Left lung (tissue), 4 donors: ENCODE measurements at regions not wholly inside any gene's neighbourhood (a gene's known extent, or its start where the extent isn't known, plus 50 kb on each side); places are given as distances from the start of the nearest gene placed in this dataset.
A peak's percentile ranks its signal among the peaks of the same experiment; 100 is the strongest.

Experiments
- ATAC-seq: fragments of 200-7000 bp; cut with Tn5 transposase; one replicate; pipeline ENCODE4 v1.9.1; 2020; ENCODE audit warnings: moderate library complexity
- DNase-seq, 4 donors: peaks; one replicate each; pipeline ENCODE4 v3.0.0-alpha.2; 2013 to 2020
- H3K27ac ChIP-seq, 2 donors: fragments of 200-600 bp; sonication (generic) in 1 of 2; one replicate each; pipeline versions ENCODE4 v1.5.0 to v1.8.0; 2020 to 2021
- H3K27me3 ChIP-seq, 2 donors: fragments of 200-600 bp; sonication (generic) in 1 of 2; one replicate each; pipeline versions ENCODE4 v1.5.0 to v1.8.0; 2020 to 2021
- H3K36me3 ChIP-seq, 2 donors: fragments of 200-600 bp; sonication (generic) in 1 of 2; one replicate each; pipeline versions ENCODE4 v1.5.0 to v1.8.0; 2020 to 2021
- H3K4me1 ChIP-seq, 2 donors: fragments of 200-600 bp; one replicate each; pipeline ENCODE4 v1.8.0; 2021
- H3K4me3 ChIP-seq, 2 donors: fragments of 200-600 bp; sonication (generic) in 1 of 2; one replicate each; pipeline versions ENCODE4 v1.5.0 to v1.8.0; 2020 to 2021; ENCODE audit warnings: mild to moderate bottlenecking in 1 of 2
- H3K9me3 ChIP-seq, 2 donors: fragments of 200-600 bp; sonication (generic) in 1 of 2; one replicate each; pipeline versions ENCODE4 v1.5.0 to v1.8.0; 2020 to 2021
- intact Hi-C, 2 donors: fragments of 100-400 bp; cut with DNase I; formaldehyde crosslinking; loops; one replicate each; pipeline versions ENCODE4 v1.11.2 to v1.14.2; 2022
- TF ChIP-seq, protein P1 (sequence below), 2 donors: fragments of 200-600 bp; sonication (generic) in 1 of 2; IDR thresholded peaks; one replicate each; pipeline versions ENCODE4 v1.5.0 to v1.8.0; 2021; ENCODE audit warnings: antibody characterized with exemption in 2 of 2
- donor health status: DM: no; HTN: yes; CAD: no.
- donor health status: DM: no; HTN: no; CAD: no.

DNA sequence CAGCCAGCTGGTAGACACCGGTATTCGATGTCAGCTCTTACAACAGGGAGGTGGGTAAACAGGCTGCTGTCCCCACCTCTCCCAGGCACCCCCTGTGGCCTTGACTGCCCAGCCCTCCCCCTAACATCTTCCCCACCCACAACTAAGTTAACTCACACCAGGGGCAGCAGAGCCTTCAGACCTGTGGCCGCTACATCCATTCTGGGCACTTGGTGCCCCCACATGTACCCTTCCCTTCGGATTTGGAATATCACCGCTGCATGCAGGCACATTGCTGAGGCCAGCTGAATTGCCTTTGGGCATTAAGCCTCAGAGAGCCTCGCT is 130.3 kb downstream of the MYCN start:
- TF ChIP-seq, protein P1, sequence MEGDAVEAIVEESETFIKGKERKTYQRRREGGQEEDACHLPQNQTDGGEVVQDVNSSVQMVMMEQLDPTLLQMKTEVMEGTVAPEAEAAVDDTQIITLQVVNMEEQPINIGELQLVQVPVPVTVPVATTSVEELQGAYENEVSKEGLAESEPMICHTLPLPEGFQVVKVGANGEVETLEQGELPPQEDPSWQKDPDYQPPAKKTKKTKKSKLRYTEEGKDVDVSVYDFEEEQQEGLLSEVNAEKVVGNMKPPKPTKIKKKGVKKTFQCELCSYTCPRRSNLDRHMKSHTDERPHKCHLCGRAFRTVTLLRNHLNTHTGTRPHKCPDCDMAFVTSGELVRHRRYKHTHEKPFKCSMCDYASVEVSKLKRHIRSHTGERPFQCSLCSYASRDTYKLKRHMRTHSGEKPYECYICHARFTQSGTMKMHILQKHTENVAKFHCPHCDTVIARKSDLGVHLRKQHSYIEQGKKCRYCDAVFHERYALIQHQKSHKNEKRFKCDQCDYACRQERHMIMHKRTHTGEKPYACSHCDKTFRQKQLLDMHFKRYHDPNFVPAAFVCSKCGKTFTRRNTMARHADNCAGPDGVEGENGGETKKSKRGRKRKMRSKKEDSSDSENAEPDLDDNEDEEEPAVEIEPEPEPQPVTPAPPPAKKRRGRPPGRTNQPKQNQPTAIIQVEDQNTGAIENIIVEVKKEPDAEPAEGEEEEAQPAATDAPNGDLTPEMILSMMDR (IDR thresholded peaks at IDR 0.05): no peak
- Histone ChIP-seq H3K9me3 (no peaks in the 10 kb centered on the region), H3K4me3 (no peak overlapping the region), H3K36me3 (no peaks in the 10 kb centered on the region), H3K4me1 (no peaks in the 10 kb centered on the region), H3K27me3 (no peaks in the 10 kb centered on the region), H3K27ac (no peak overlapping the region)
- no peak for DNase-seq
- no peak for ATAC-seq
- intact Hi-C loops: no loop called here

DNA sequence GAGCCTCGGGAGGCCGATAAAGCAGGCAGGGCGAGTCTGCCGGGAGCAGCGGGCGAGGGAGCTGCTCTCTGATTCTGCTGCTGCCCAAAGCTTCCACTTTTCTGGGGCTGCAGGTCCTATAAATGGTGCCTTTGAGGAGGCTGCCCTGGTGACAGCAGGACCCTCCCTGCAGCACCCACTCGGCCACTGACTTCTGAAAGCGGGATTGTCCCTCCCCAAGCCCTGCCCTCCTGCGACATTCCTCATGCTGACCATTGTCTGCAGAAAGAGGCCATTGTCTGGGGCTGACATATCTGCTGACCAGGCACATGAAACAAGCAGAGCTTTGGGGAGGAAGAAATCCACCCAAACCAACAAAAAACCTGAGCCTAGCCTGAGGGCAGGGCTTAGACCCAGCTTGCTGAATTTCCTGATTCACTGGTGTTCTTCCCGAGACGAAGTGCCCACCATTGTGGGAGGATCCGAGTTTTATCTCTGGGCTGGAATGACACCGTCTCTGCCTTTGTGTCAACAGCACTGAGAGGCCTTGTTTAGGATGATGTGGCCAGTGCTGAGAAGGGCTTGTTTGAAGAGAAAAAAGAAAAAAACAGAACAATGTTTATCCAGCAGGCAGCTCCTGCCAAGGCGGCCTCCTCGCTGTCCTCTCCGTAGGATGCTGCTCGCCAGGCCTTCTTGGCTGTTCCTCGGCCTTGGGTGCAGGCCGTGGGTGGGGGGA is 129.7 kb downstream of the MYCN start:
- DNase-seq (peak in 2 of 4 donors; percentile 8 to 35), ATAC-seq (no peak)
- H3K27ac ChIP-seq: no peak overlapping the region
- TF ChIP-seq, protein P1 (IDR thresholded peaks at IDR 0.05): no peak
- intact Hi-C loops: no loop called here
- H3K36me3 ChIP-seq: no peaks in the 10 kb centered on the region
- no peaks in the 10 kb centered on the region for H3K27me3 ChIP-seq
- H3K4me1 ChIP-seq: no peaks in the 10 kb centered on the region
- no peak overlapping the region for H3K4me3 ChIP-seq
- H3K9me3 ChIP-seq: no peaks in the 10 kb centered on the region

DNA sequence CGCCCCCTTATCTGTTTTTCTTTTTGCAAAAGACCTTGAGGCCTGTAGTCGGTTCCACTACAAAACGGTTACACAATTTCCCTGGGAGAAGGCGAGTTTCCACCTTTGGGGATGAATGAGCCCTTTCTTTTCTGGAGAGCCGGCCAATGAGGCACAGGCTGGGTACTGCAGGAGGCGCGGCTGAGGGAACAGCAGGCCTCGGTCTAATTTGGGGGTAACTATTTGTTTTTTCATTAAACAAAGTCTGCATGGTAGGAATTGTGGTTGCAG is 129.2 kb downstream of the MYCN start:
- Histone ChIP-seq H3K4me3 (no peak overlapping the region), H3K27ac (no peak overlapping the region)
- TF ChIP-seq, protein P1 (IDR thresholded peaks at IDR 0.05): no peak

DNA sequence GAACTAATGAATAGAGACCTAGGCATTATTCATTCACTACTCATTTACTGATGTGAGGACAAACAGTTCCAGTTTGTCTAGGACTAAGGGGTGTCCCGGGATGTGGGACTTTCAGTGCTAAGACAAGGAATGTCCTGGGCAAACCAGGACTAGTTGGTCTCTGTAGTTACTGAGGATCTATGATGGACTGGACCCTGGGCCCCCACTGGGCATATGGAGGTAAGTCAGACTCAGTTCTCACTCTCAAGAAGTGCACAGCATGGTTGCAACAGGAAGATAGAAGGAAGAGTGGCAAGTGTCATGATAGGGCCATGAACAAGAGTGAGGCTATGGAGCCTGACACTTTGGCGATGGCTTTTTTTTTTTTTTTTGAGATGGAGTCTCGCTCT is 128.2 kb downstream of the MYCN start:
- H3K4me1 ChIP-seq: no peaks in the 10 kb centered on the region
- no peak for DNase-seq
- ATAC-seq: no peak
- peaks cover 0 to 15% of the 10 kb centered on the region in 2 donors for H3K9me3 ChIP-seq
- TF ChIP-seq, protein P1 (IDR thresholded peaks at IDR 0.05): no peak
- intact Hi-C loops: no loop called here
- no peaks in the 10 kb centered on the region for H3K27me3 ChIP-seq
- H3K36me3 ChIP-seq: no peaks in the 10 kb centered on the region
- no peak overlapping the region for H3K4me3 ChIP-seq
- no peak overlapping the region for H3K27ac ChIP-seq

More for the DNA sequence above, 129.2 kb downstream of the MYCN start:
- intact Hi-C loops: no loop called here
- H3K27me3 ChIP-seq: no peaks in the 10 kb centered on the region
- no peaks in the 10 kb centered on the region for H3K4me1 ChIP-seq
- H3K36me3 ChIP-seq: no peaks in the 10 kb centered on the region
- peak in 1 of 4 donors; percentile 22 for DNase-seq
- H3K9me3 ChIP-seq: peaks cover 0 to 4% of the 10 kb centered on the region in 2 donors
- no peak for ATAC-seq

DNA sequence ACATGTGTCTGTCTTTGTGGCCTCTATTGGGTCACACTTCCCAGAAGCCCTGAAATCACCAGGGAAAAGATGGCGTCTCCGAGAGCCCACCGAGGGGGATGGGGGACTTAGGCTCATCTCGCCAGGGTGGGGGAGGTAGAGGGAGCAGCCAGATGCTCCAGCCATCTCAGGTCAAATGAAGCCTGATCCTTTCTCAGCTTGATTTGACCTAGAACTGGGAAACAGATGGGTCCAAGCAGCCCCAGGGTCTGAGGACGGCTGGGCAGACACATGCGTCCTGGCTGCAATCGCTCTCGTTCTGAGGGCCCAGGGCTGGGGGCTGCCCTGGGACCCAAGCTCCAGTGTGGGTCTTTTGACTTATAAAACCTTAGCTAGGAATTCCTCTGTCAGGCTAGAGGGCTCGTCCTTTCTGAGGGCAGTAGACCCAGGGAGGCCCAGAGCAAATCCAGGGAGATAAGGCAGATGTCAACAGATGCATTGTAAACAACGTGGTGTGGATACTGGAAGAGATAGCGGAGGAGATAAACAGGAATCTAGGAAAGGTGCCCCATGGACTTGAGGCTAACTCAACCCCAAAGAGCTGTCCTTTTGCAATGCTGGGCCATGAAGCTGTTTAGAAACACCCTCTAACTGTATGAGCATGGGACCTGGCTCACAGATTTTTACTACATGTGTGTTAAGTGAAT is 127.7 kb downstream of the MYCN start:
- Histone ChIP-seq H3K4me3 (no peak overlapping the region), H3K36me3 (no peaks in the 10 kb centered on the region), H3K4me1 (no peaks in the 10 kb centered on the region), H3K27me3 (no peaks in the 10 kb centered on the region), H3K9me3 (peaks cover 0 to 20% of the 10 kb centered on the region in 2 donors), H3K27ac (no peak overlapping the region)
- TF ChIP-seq, protein P1 (IDR thresholded peaks at IDR 0.05): no peak
- no peak for ATAC-seq
- DNase-seq: no peak
- intact Hi-C loops: no loop called here
